K562 (cell line): ENCODE measurements at regions not wholly inside any gene's neighbourhood (a gene's known extent, or its start where the extent isn't known, plus 50 kb on each side); places are given as distances from the start of the nearest gene placed in this dataset.

Experiments
- L3MBTL2 ChIP-seq: fragments of 450-650 bp; IDR thresholded peaks from 2 replicates; pipeline ENCODE4 v1.6.1; 2016; ENCODE audit warnings: mild to moderate bottlenecking, moderate library complexity
- MBD2 ChIP-seq: sonication (generic); IDR thresholded peaks from 2 replicates; pipeline ENCODE4 v1.6.1; 2016; ENCODE audit warnings: low read depth, borderline replicate concordance
- MGA ChIP-seq: fragments of 450-650 bp; IDR thresholded peaks from 2 replicates; pipeline ENCODE4 v1.6.1; 2016; ENCODE audit warnings: mild to moderate bottlenecking, moderate library complexity
- NFYB ChIP-seq: IDR thresholded peaks from 2 replicates; pipeline ENCODE4 v1.6.1; 2011; ENCODE audit warnings: mild to moderate bottlenecking, moderate library complexity; ENCODE audit not compliant: insufficient read length; ENCODE audit errors: extremely low read depth
- TOE1 ChIP-seq, 2 experiments: fragments of 450-650 bp in 1 of 2; sonication (generic) in 1 of 2; formaldehyde crosslinking in 1 of 2; IDR thresholded peaks; 2 replicates each; pipeline versions ENCODE4 v1.7.1 to v1.8.0; 2016 to 2022; ENCODE audit warnings: borderline replicate concordance in 2 of 2, mild to moderate bottlenecking in 2 of 2, antibody characterized with exemption in 1 of 2, inconsistent platforms in 1 of 2, low read depth in 1 of 2, missing genetic modification reagents in 1 of 2, moderate library complexity in 1 of 2

GRCh38 chr12:132423251-132423819, 66.6 kb upstream of the FBRSL1 start (continued):
- TF ChIP-seq MGA: peak; percentile 66
- TF ChIP-seq MBD2: peak; percentile 28; the same call in 1 of the 2 replicates
- TF ChIP-seq L3MBTL2: peak; percentile 78
- peak; percentile 88 for TF ChIP-seq NFYB
- peak; percentile 60; the same call in 1 of the 2 replicates for TF ChIP-seq TOE1 (IDR thresholded peaks at IDR 0.05; ENCODE audit: borderline replicate concordance)
- TF ChIP-seq TOE1 (CRISPR knock-in tag; IDR thresholded peaks at IDR 0.05; ENCODE audit: borderline replicate concordance, low read depth): no peak
